ENCODE measurements at regions not wholly inside any gene's neighbourhood (a gene's known extent, or its start where the extent isn't known, plus 50 kb on each side); places are given as distances from the start of the nearest gene placed in this dataset.

DNA sequence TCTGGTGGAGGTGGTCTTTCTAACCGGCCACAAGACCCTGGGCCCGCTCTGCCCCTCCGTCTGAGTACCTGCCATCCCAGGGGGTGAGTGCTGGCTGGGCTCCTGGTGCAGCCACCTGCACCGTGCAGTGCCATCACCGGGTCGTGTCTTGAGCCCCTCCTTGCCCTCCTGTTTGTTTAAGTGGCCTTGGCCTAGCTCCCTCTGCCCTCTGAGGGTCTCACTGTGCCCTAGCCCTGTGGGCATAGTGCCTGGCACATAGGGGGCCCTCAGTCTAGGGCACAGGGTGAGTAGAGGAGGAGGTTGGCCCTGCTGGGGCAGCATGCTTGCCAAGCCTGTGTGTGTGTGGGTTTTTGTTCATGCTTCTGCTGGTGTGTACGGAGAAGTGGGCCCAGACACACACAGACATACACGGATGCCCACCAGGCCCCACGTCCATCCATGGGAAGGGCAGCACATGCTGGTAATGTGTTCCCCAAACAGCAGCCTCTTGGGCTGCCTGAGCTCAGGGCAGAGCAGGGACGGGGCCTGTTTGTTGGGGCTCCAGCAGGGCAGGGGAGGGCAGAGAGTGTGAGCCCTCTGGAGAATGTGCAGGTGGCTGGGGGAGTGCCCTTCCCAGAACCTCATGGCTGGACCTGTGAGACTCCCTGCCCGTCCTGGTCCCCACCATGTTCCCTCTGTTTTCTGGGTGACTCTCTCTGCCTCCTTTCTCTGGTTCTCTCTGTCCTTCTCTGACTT is 94.6 kb downstream of the GLI2 start:
- Histone ChIP-seq H2AFZ (no peak overlapping the region), H3K27me3 (ENCODE audit: control insufficient read depth, insufficient read depth, low read length) (no peaks in the 10 kb centered on the region), H3K9me3 (ENCODE audit: control insufficient read depth, low read length) (no peaks in the 10 kb centered on the region), H3K36me3 (ENCODE audit: control insufficient read depth, insufficient read depth, low read length) (no peaks in the 10 kb centered on the region), H3K9ac (no peak overlapping the region), H3K4me3 (ENCODE audit: low read depth, low read length) (no peak overlapping the region), H3K4me2 (ENCODE audit: low read length) (no peak overlapping the region), H3K79me2 (no peaks in the 10 kb centered on the region), H3K4me1 (no peaks in the 10 kb centered on the region), H3K27ac (no peak overlapping the region)
- TF ChIP-seq, protein P1, sequence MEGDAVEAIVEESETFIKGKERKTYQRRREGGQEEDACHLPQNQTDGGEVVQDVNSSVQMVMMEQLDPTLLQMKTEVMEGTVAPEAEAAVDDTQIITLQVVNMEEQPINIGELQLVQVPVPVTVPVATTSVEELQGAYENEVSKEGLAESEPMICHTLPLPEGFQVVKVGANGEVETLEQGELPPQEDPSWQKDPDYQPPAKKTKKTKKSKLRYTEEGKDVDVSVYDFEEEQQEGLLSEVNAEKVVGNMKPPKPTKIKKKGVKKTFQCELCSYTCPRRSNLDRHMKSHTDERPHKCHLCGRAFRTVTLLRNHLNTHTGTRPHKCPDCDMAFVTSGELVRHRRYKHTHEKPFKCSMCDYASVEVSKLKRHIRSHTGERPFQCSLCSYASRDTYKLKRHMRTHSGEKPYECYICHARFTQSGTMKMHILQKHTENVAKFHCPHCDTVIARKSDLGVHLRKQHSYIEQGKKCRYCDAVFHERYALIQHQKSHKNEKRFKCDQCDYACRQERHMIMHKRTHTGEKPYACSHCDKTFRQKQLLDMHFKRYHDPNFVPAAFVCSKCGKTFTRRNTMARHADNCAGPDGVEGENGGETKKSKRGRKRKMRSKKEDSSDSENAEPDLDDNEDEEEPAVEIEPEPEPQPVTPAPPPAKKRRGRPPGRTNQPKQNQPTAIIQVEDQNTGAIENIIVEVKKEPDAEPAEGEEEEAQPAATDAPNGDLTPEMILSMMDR (IDR thresholded peaks at IDR 0.05): no peak

- Histone ChIP-seq H3K9ac (no peak overlapping the region), H3K36me3 (ENCODE audit: control insufficient read depth, insufficient read depth, low read length) (no peaks in the 10 kb centered on the region), H3K4me1 (no peaks in the 10 kb centered on the region), H3K4me3 (ENCODE audit: low read depth, low read length) (no peak overlapping the region), H2AFZ (no peak overlapping the region), H3K27ac (no peak overlapping the region), H3K79me2 (no peaks in the 10 kb centered on the region), H3K9me3 (ENCODE audit: control insufficient read depth, low read length) (no peaks in the 10 kb centered on the region), H3K4me2 (ENCODE audit: low read length) (no peak overlapping the region), H3K27me3 (ENCODE audit: control insufficient read depth, insufficient read depth, low read length) (no peaks in the 10 kb centered on the region)
- TF ChIP-seq, protein P1 (IDR thresholded peaks at IDR 0.05): no peak
These were observed 95.4 kb downstream of the GLI2 start for GRCh38 chr2:120831086-120831485.

- Histone ChIP-seq H3K36me3 (ENCODE audit: control insufficient read depth, insufficient read depth, low read length) (no peaks in the 10 kb centered on the region), H3K79me2 (no peaks in the 10 kb centered on the region), H3K4me1 (no peaks in the 10 kb centered on the region), H3K9ac (no peak overlapping the region), H3K27me3 (ENCODE audit: control insufficient read depth, insufficient read depth, low read length) (no peaks in the 10 kb centered on the region), H2AFZ (no peak overlapping the region), H3K27ac (no peak overlapping the region), H3K4me3 (ENCODE audit: low read depth, low read length) (no peak overlapping the region), H3K9me3 (ENCODE audit: control insufficient read depth, low read length) (no peaks in the 10 kb centered on the region), H3K4me2 (ENCODE audit: low read length) (no peak overlapping the region)
- TF ChIP-seq, protein P1 (IDR thresholded peaks at IDR 0.05): no peak
These were observed 96.2 kb downstream of the GLI2 start for GRCh38 chr2:120831891-120832290.

DNA sequence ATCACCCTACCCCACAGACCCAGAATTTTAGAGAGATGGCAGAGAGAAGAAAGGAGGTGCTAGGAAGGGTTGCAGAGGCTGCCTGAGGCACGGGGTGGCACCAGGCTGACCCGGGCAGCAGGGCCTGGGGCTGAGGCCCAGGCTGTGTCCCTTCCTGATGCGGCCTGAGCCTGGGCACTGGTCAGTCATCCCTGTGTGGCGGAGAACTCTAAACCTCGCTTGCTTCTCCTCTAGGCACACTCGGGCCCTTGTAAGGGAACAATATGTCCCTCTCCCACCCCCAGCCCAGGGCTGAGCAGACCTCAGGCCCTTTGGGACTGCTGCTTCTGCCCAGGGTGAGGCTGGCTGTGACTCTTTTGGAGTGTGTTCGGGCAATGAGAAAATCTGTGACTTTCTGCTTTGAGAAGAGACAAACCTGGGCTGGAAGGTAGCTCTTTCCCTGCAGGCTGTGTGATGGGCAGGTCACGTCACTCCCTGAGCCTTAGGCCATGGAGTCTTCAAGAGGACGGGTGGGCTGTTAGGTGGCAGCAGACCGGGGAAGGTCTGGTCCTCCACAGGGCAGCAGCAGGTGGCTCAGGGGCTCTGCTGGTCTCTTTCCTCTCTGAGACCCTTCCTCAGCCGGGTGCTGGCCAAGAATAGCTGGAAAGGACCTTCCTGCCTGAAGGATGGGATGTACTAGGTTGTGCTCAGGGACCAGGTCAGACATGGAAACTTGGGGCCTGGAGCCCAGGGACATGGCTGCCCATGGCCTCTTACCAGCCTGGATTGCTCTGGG is 96.8 kb downstream of the GLI2 start:
- no peaks in the 10 kb centered on the region for H3K9me3 ChIP-seq (ENCODE audit: control insufficient read depth, low read length)
- H2AFZ ChIP-seq: no peak overlapping the region
- H3K36me3 ChIP-seq (ENCODE audit: control insufficient read depth, insufficient read depth, low read length): no peaks in the 10 kb centered on the region
- no peaks in the 10 kb centered on the region for H3K79me2 ChIP-seq
- TF ChIP-seq, protein P1 (IDR thresholded peaks at IDR 0.05): no peak
- no peak overlapping the region for H3K4me2 ChIP-seq (ENCODE audit: low read length)
- H3K4me1 ChIP-seq: no peaks in the 10 kb centered on the region
- no peaks in the 10 kb centered on the region for H3K27me3 ChIP-seq (ENCODE audit: control insufficient read depth, insufficient read depth, low read length)
- no peak overlapping the region for H3K27ac ChIP-seq
- no peak overlapping the region for H3K4me3 ChIP-seq (ENCODE audit: low read depth, low read length)
- H3K9ac ChIP-seq: no peak overlapping the region

Data from parathyroid adenoma (tissue), 2 donors.